NCI-H526 treated with DMSO at 0.1 percent for 48 hours (cell line): ENCODE measurements at regions not wholly inside any gene's neighbourhood (a gene's known extent, or its start where the extent isn't known, plus 50 kb on each side); places are given as distances from the start of the nearest gene placed in this dataset.
"Not testable (repeated sequence)": the region's sequence is repeated elsewhere in the genome, so short reads cannot be mapped to it uniquely, and the experiment has no call there.

Experiments
- DNase-seq: peaks from one replicate; lab custom pipeline; 2025; lab: John Stamatoyannopoulos, UW

GRCh38 chr12:39699079-39699478, 79.5 kb upstream of the ABCD2 start:
- DNase-seq = not testable (repeated sequence)

- DNase-seq = no peak
Measured at GRCh38 chr12:39697108-39697507, 77.5 kb upstream of the ABCD2 start.

- no peak for DNase-seq
Measured at GRCh38 chr12:39692258-39692853, 72.8 kb upstream of the ABCD2 start.

GRCh38 chr12:39685854-39686657, 66.5 kb upstream of the ABCD2 start:
- no peak for DNase-seq

- DNase-seq = no peak
Measured at GRCh38 chr12:39682689-39683477, 63.3 kb upstream of the ABCD2 start.

GRCh38 chr12:39675263-39675662, 55.7 kb upstream of the ABCD2 start:
- no peak for DNase-seq

- DNase-seq = no peak
Measured at GRCh38 chr12:39672976-39673375, 53.4 kb upstream of the ABCD2 start.

- DNase-seq = no peak
Measured at GRCh38 chr12:39671898-39672875, 52.6 kb upstream of the ABCD2 start.

GRCh38 chr12:39669539-39669938, 49.9 kb upstream of the ABCD2 start:
- DNase-seq = peak; percentile 10
